ENCODE measurements at regions not wholly inside any gene's neighbourhood (a gene's known extent, or its start where the extent isn't known, plus 50 kb on each side); places are given as distances from the start of the nearest gene placed in this dataset.

DNA sequence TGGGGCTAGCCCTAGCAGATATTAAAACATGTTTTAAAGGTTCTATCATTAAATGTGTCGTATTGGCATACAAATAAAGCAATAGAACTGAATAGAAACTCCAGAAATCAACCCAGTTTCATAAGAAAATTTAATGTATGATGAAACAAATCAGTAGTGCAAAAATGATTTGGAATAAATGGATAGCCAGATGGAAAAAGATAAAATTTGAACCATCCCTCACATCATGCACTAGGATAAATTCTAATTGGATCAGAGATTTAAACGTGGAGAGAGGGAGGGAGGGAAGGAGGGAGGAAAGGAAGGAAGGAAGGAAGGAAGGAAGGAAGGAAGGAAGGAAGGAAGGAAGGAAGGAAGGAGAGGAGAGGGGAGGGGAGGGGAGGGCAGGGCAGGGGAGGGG is 235.3 kb downstream of the SEC61B start:
- H2AK5ac ChIP-seq (ENCODE audit: low read length, severe bottlenecking): no peak overlapping the region
- no peak overlapping the region for H4K8ac ChIP-seq (ENCODE audit: low read length)
- H3K4ac ChIP-seq (ENCODE audit: low read depth in 1 of 2, low read length in 2 of 2): no peak overlapping the region
- H3K23ac ChIP-seq (ENCODE audit: low read length in 2 of 2): no peak overlapping the region
- no peak overlapping the region for H3K4me2 ChIP-seq (ENCODE audit: low read length, poor library complexity, severe bottlenecking)
- no peaks in the 10 kb centered on the region for H3K36me3 ChIP-seq (ENCODE audit: control insufficient read depth in 1 of 2, insufficient read depth in 2 of 2, low read depth in 1 of 2, low read length in 2 of 2)
- H2BK120ac ChIP-seq (ENCODE audit: low read depth, low read length): no peak overlapping the region
- H3K27ac ChIP-seq (ENCODE audit: low read length, poor library complexity, severe bottlenecking): no peak overlapping the region
- no peak overlapping the region for H3K9ac ChIP-seq (ENCODE audit: low read length)
- H3K4me1 ChIP-seq (ENCODE audit: control insufficient read depth, insufficient read depth, low read depth, low read length): no peaks in the 10 kb centered on the region
- no peak overlapping the region for H3K14ac ChIP-seq (ENCODE audit: low read length in 2 of 2)
- H2BK12ac ChIP-seq (ENCODE audit: low read length in 2 of 2): no peak overlapping the region
- no CpG with 5 or more reads among the region's 2 CpGs for WGBS
- no peak overlapping the region for H2AFZ ChIP-seq (ENCODE audit: low read depth, low read length)
- H3K18ac ChIP-seq (ENCODE audit: low read depth in 1 of 2, low read length in 2 of 2): no peak overlapping the region
- no peaks in the 10 kb centered on the region for H3K79me1 ChIP-seq (replicated peaks; ENCODE audit: low read length, poor library complexity, severe bottlenecking)
- H3K4me3 ChIP-seq (ENCODE audit: insufficient read depth in 1 of 2, low read depth in 1 of 2, low read length in 2 of 2): no peak overlapping the region
- no peaks in the 10 kb centered on the region for H3K27me3 ChIP-seq (ENCODE audit: control insufficient read depth in 1 of 2, insufficient read depth in 1 of 2, low read length in 2 of 2)
- DNase-seq: no peak
- no peak overlapping the region for H4K91ac ChIP-seq (ENCODE audit: low read length)
- no peaks in the 10 kb centered on the region for H3K9me3 ChIP-seq (ENCODE audit: control insufficient read depth, low read length)
- no peak overlapping the region for H2BK15ac ChIP-seq (ENCODE audit: low read depth, poor library complexity, severe bottlenecking)
- H2BK5ac ChIP-seq (ENCODE audit: low read depth, low read length, poor library complexity, severe bottlenecking): no peak overlapping the region

DNA sequence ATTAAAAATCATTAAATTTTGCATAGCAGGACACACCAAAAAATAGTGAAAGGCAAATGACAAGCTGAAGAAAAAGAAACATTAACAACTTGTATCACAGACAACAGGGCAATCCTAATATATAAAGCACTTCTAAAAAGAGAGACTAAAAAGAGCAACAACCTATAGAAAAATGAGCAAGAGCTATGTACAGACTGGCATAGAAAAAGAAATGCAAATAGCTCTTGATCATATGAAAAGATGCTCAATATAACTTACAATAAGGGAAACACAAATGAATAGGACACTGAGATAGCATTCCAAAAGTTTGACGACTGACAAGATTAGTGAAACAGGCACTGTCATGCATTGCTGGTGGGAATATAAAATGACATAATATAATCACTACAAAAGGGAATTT is 235.9 kb downstream of the SEC61B start:
- H3K23ac ChIP-seq (ENCODE audit: low read length in 2 of 2): no peak overlapping the region
- WGBS: no CpG with 5 or more reads among the region's 1 CpG
- H2BK5ac ChIP-seq (ENCODE audit: low read depth, low read length, poor library complexity, severe bottlenecking): no peak overlapping the region

DNA sequence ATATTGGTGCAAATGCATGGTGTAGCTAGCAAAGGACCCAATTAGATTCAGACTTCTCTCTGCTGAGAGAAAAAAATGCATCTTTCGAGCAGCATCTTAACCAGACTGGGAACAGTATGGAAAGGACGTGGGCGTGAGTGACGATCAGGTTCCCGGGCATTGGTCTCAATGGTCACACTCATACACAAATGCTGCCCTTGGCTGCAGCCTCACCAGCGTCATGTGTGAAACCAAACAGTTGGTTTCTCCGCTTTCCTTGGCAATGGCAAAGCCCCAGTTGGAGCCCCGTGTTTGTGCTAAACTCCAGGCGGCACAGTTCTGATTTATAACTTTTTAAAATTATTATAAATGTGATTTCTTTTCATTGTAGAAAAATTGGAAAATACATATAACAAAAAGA is 237.8 kb downstream of the SEC61B start:
- no peak overlapping the region for H2BK5ac ChIP-seq (ENCODE audit: low read depth, low read length, poor library complexity, severe bottlenecking)
- no peak overlapping the region for H4K8ac ChIP-seq (ENCODE audit: low read length)
- H3K18ac ChIP-seq (ENCODE audit: low read depth in 1 of 2, low read length in 2 of 2): no peak overlapping the region
- H3K27me3 ChIP-seq (ENCODE audit: control insufficient read depth in 1 of 2, insufficient read depth in 1 of 2, low read length in 2 of 2): no peaks in the 10 kb centered on the region
- H2AFZ ChIP-seq (ENCODE audit: low read depth, low read length): no peak overlapping the region
- no peak overlapping the region for H3K9ac ChIP-seq (ENCODE audit: low read length)
- H2BK120ac ChIP-seq (ENCODE audit: low read depth, low read length): no peak overlapping the region
- H3K27ac ChIP-seq (ENCODE audit: low read length, poor library complexity, severe bottlenecking): no peak overlapping the region
- DNase-seq: no peak
- no peak overlapping the region for H2AK5ac ChIP-seq (ENCODE audit: low read length, severe bottlenecking)
- H3K36me3 ChIP-seq (ENCODE audit: control insufficient read depth in 1 of 2, insufficient read depth in 2 of 2, low read depth in 1 of 2, low read length in 2 of 2): no peaks in the 10 kb centered on the region
- H3K14ac ChIP-seq (ENCODE audit: low read length in 2 of 2): peak overlapping the region in 1 of 2 experiments; percentile 48
- H3K4me3 ChIP-seq (ENCODE audit: insufficient read depth in 1 of 2, low read depth in 1 of 2, low read length in 2 of 2): no peak overlapping the region
- no peaks in the 10 kb centered on the region for H3K4me1 ChIP-seq (ENCODE audit: control insufficient read depth, insufficient read depth, low read depth, low read length)
- no peaks in the 10 kb centered on the region for H3K9me3 ChIP-seq (ENCODE audit: control insufficient read depth, low read length)
- no peak overlapping the region for H3K4ac ChIP-seq (ENCODE audit: low read depth in 1 of 2, low read length in 2 of 2)
- no peak overlapping the region for H2BK12ac ChIP-seq (ENCODE audit: low read length in 2 of 2)
- no peak overlapping the region for H4K91ac ChIP-seq (ENCODE audit: low read length)
- H3K23ac ChIP-seq (ENCODE audit: low read length in 2 of 2): no peak overlapping the region
- WGBS: 92% methylated on average over 5 of the region's 9 CpGs
- H3K79me1 ChIP-seq (replicated peaks; ENCODE audit: low read length, poor library complexity, severe bottlenecking): no peaks in the 10 kb centered on the region
- H3K4me2 ChIP-seq (ENCODE audit: low read length, poor library complexity, severe bottlenecking): no peak overlapping the region
- H2BK15ac ChIP-seq (ENCODE audit: low read depth, poor library complexity, severe bottlenecking): no peak overlapping the region

More for the DNA sequence above, 235.9 kb downstream of the SEC61B start:
- no peak for DNase-seq
- Histone ChIP-seq H3K27me3 (ENCODE audit: control insufficient read depth in 1 of 2, insufficient read depth in 1 of 2, low read length in 2 of 2) (no peaks in the 10 kb centered on the region), H2BK15ac (ENCODE audit: low read depth, poor library complexity, severe bottlenecking) (no peak overlapping the region), H3K36me3 (ENCODE audit: control insufficient read depth in 1 of 2, insufficient read depth in 2 of 2, low read depth in 1 of 2, low read length in 2 of 2) (no peaks in the 10 kb centered on the region), H3K4me2 (ENCODE audit: low read length, poor library complexity, severe bottlenecking) (no peak overlapping the region), H3K4ac (ENCODE audit: low read depth in 1 of 2, low read length in 2 of 2) (no peak overlapping the region), H3K79me1 (replicated peaks; ENCODE audit: low read length, poor library complexity, severe bottlenecking) (no peaks in the 10 kb centered on the region), H3K27ac (ENCODE audit: low read length, poor library complexity, severe bottlenecking) (no peak overlapping the region), H3K14ac (ENCODE audit: low read length in 2 of 2) (no peak overlapping the region), H2AK5ac (ENCODE audit: low read length, severe bottlenecking) (no peak overlapping the region), H2BK120ac (ENCODE audit: low read depth, low read length) (no peak overlapping the region), H3K4me1 (ENCODE audit: control insufficient read depth, insufficient read depth, low read depth, low read length) (no peaks in the 10 kb centered on the region), H4K91ac (ENCODE audit: low read length) (no peak overlapping the region), H3K9ac (ENCODE audit: low read length) (no peak overlapping the region), H3K9me3 (ENCODE audit: control insufficient read depth, low read length) (no peaks in the 10 kb centered on the region), H3K18ac (ENCODE audit: low read depth in 1 of 2, low read length in 2 of 2) (no peak overlapping the region), H4K8ac (ENCODE audit: low read length) (no peak overlapping the region), H2BK12ac (ENCODE audit: low read length in 2 of 2) (no peak overlapping the region), H3K4me3 (ENCODE audit: insufficient read depth in 1 of 2, low read depth in 1 of 2, low read length in 2 of 2) (no peak overlapping the region), H2AFZ (ENCODE audit: low read depth, low read length) (no peak overlapping the region)

DNA sequence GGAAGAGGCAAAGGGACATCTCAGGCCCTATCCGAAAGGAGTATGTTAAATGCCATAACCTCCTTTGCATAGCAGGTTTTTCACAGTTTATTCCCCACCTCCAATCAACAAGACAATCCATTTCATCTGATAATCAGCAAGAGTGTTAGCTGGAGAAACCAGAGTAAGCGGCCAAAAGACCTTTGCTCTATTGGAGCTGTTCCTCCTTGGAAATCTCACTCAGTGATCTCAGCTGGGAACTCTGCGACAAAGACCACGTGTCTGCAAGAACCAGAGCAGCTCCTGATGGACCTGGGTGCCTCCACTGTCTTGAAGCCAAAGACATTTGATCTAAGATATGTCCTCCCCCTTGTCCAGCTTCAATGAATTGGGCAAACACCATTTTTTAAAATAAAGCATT is 241.0 kb downstream of the SEC61B start:
- Histone ChIP-seq H3K23ac (ENCODE audit: low read length in 2 of 2) (no peak overlapping the region), H3K9me3 (ENCODE audit: control insufficient read depth, low read length) (no peaks in the 10 kb centered on the region), H2BK5ac (ENCODE audit: low read depth, low read length, poor library complexity, severe bottlenecking) (no peak overlapping the region), H3K79me1 (replicated peaks; ENCODE audit: low read length, poor library complexity, severe bottlenecking) (no peaks in the 10 kb centered on the region), H3K4ac (ENCODE audit: low read depth in 1 of 2, low read length in 2 of 2) (no peak overlapping the region), H2BK12ac (ENCODE audit: low read length in 2 of 2) (no peak overlapping the region), H2BK15ac (ENCODE audit: low read depth, poor library complexity, severe bottlenecking) (no peak overlapping the region), H3K4me2 (ENCODE audit: low read length, poor library complexity, severe bottlenecking) (no peak overlapping the region), H2AK5ac (ENCODE audit: low read length, severe bottlenecking) (no peak overlapping the region), H3K14ac (ENCODE audit: low read length in 2 of 2) (no peak overlapping the region), H4K91ac (ENCODE audit: low read length) (no peak overlapping the region), H3K18ac (ENCODE audit: low read depth in 1 of 2, low read length in 2 of 2) (no peak overlapping the region), H3K27me3 (ENCODE audit: control insufficient read depth in 1 of 2, insufficient read depth in 1 of 2, low read length in 2 of 2) (peaks cover 0 to 3% of the 10 kb centered on the region in 2 experiments), H3K36me3 (ENCODE audit: control insufficient read depth in 1 of 2, insufficient read depth in 2 of 2, low read depth in 1 of 2, low read length in 2 of 2) (no peaks in the 10 kb centered on the region), H3K27ac (ENCODE audit: low read length, poor library complexity, severe bottlenecking) (no peak overlapping the region), H2BK120ac (ENCODE audit: low read depth, low read length) (no peak overlapping the region), H3K4me1 (ENCODE audit: control insufficient read depth, insufficient read depth, low read depth, low read length) (no peaks in the 10 kb centered on the region), H2AFZ (ENCODE audit: low read depth, low read length) (no peak overlapping the region), H3K9ac (ENCODE audit: low read length) (no peak overlapping the region), H4K8ac (ENCODE audit: low read length) (no peak overlapping the region), H3K4me3 (ENCODE audit: insufficient read depth in 1 of 2, low read depth in 1 of 2, low read length in 2 of 2) (no peak overlapping the region)
- no peak for DNase-seq
- 87% methylated on average over 4 of the region's 4 CpGs for WGBS

Measured in mesenchymal stem cell (in vitro differentiated cells and primary cell).